ENCODE measurements at regions not wholly inside any gene's neighbourhood (a gene's known extent, or its start where the extent isn't known, plus 50 kb on each side); places are given as distances from the start of the nearest gene placed in this dataset.
"Not testable (repeated sequence)": the region's sequence is repeated elsewhere in the genome, so short reads cannot be mapped to it uniquely, and the experiment has no call there.

DNA sequence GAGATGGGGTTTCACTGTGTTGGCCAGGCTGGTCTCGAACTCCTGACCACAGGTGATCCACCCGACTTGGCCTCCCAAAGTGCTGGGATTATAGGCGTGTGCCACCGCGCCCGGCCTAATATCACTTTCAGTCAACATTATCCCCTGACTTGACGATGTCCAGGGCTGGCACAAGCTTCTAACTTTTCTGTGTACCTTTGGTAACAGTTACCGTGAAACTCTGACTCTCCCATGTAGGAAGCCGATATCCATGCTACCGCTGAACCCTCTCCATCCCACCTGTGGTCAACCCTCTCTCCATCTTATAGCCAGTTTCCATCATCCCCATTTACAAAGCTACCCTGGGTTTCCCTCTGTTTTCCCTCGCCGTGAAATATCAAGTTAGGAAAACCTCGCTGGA is 77.5 kb downstream of the CRLF2 start:
- ATAC-seq (no peak), FAIRE-seq (no peak), DNase-seq (ENCODE audit: low read depth in 1 of 2, low spot score in 1 of 2) (no peak)
- H3K4me2 ChIP-seq = no peak overlapping the region
- WGBS (ENCODE audit: missing lambda C conversion rate) = 65% methylated on average over 13 of the region's 13 CpGs
- H3K27ac ChIP-seq = no peak overlapping the region
- no peaks in the 10 kb centered on the region for H3K4me1 ChIP-seq
- no peak for TF ChIP-seq ZC3H11A (IDR thresholded peaks at IDR 0.05)
- no peak for TF ChIP-seq MAZ (IDR thresholded peaks at IDR 0.05; ENCODE audit: borderline replicate concordance, low read depth, low read length)
- no peak for TF ChIP-seq POLR2AphosphoS2 (conservative IDR thresholded peaks at IDR 0.05; ENCODE audit: low read length)
- no peak overlapping the region for H3K4me3 ChIP-seq
- CTCF ChIA-PET = no interaction called here
- POLR2A ChIA-PET = no interaction called here
- no peaks in the 10 kb centered on the region for H3K9me3 ChIP-seq

DNA sequence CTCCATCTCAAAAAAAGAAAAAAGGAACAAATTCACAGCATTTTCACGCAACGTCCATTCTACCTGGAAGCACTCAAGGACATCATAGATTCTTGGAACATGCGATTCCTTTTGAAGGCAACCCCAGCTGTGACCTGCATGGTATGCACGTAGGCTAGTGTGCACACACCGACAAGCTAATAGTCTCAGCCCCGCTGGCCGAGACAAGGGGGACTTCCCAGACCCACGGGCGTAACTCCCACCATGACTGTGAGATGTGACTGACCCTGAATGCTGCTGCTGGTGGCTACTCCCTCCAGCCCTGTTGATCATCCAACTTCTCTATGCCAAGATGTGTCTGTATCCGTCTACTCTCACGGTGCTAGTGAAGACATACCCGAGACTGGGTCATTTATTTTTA is 78.3 kb downstream of the CRLF2 start:
- FAIRE-seq (no peak), ATAC-seq (no peak), DNase-seq (ENCODE audit: low read depth in 1 of 2, low spot score in 1 of 2) (no peak)
- 78% methylated on average over 12 of the region's 12 CpGs for WGBS (ENCODE audit: missing lambda C conversion rate)
- ChIA-PET CTCF (no interaction called here), POLR2A (no interaction called here)
- no peak for TF ChIP-seq NPAS2 (CRISPR knock-in tag; IDR thresholded peaks at IDR 0.05; ENCODE audit: borderline replicate concordance)
- TF ChIP-seq JUNB (IDR thresholded peaks at IDR 0.05) = no peak
- TF ChIP-seq RARB (CRISPR knock-in tag; IDR thresholded peaks at IDR 0.05) = no peak
- no peaks in the 10 kb centered on the region for H3K4me1 ChIP-seq
- H3K4me2 ChIP-seq = no peak overlapping the region
- no peak overlapping the region for H3K4me3 ChIP-seq
- no peak overlapping the region for H3K27ac ChIP-seq
- no peaks in the 10 kb centered on the region for H3K9me3 ChIP-seq

DNA sequence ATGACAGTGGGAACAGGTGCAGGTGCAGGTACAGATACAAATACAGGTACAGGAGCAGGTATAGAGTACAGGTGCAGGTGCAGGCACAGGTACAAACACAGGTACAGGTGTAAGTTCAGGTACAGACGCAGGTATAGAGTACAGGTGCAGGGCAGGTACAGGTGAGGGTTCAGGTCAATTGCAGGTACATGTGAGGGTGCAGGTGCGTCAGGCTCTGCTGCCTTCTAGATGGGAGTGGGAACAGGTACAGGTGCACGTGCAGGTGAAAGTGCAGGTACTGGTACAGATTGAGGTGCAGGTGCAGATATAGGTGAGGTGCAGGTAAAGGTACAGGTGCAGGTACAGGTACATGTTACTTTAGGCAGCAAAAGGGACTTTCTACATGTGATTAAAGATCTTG is 85.7 kb downstream of the CRLF2 start:
- no peak for FAIRE-seq
- 0% methylated on average over 3 of the region's 3 CpGs for WGBS (ENCODE audit: missing lambda C conversion rate)
- Histone ChIP-seq H3K4me2 (no peak overlapping the region), H3K4me3 (no peak overlapping the region), H3K4me1 (no peaks in the 10 kb centered on the region), H3K27ac (no peak overlapping the region), H3K9me3 (no peaks in the 10 kb centered on the region)
- ATAC-seq = no peak
- TF ChIP-seq, protein P1, sequence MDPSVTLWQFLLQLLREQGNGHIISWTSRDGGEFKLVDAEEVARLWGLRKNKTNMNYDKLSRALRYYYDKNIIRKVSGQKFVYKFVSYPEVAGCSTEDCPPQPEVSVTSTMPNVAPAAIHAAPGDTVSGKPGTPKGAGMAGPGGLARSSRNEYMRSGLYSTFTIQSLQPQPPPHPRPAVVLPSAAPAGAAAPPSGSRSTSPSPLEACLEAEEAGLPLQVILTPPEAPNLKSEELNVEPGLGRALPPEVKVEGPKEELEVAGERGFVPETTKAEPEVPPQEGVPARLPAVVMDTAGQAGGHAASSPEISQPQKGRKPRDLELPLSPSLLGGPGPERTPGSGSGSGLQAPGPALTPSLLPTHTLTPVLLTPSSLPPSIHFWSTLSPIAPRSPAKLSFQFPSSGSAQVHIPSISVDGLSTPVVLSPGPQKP (IDR thresholded peaks at IDR 0.05; ENCODE audit: low read depth, low read length) = no peak
- no peak for TF ChIP-seq MAFK (IDR thresholded peaks at IDR 0.05; ENCODE audit: partially characterized antibody)
- TF ChIP-seq HOXB13 (CRISPR knock-in tag; IDR thresholded peaks at IDR 0.05; ENCODE audit: low read depth) = no peak
- no peak for TF ChIP-seq NFE2L2 (conservative IDR thresholded peaks at IDR 0.05; ENCODE audit: low read length)
- TF ChIP-seq, protein P2, sequence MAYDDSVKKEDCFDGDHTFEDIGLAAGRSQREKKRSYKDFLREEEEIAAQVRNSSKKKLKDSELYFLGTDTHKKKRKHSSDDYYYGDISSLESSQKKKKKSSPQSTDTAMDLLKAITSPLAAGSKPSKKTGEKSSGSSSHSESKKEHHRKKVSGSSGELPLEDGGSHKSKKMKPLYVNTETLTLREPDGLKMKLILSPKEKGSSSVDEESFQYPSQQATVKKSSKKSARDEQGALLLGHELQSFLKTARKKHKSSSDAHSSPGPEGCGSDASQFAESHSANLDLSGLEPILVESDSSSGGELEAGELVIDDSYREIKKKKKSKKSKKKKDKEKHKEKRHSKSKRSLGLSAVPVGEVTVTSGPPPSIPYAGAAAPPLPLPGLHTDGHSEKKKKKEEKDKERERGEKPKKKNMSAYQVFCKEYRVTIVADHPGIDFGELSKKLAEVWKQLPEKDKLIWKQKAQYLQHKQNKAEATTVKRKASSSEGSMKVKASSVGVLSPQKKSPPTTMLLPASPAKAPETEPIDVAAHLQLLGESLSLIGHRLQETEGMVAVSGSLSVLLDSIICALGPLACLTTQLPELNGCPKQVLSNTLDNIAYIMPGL (CRISPR knock-in tag; IDR thresholded peaks at IDR 0.05; ENCODE audit: borderline replicate concordance) = no peak
- no peak for TF ChIP-seq POLR2AphosphoS2 (conservative IDR thresholded peaks at IDR 0.05; ENCODE audit: low read length)
- no peak for TF ChIP-seq JUN (IDR thresholded peaks at IDR 0.05)
- no peak for TF ChIP-seq CBX2 (IDR thresholded peaks at IDR 0.05; ENCODE audit: borderline replicate concordance, low read depth)
- DNase-seq (ENCODE audit: low read depth in 1 of 2, low spot score in 1 of 2) = no peak
- CTCF ChIA-PET = no interaction called here
- POLR2A ChIA-PET = no interaction called here

DNA sequence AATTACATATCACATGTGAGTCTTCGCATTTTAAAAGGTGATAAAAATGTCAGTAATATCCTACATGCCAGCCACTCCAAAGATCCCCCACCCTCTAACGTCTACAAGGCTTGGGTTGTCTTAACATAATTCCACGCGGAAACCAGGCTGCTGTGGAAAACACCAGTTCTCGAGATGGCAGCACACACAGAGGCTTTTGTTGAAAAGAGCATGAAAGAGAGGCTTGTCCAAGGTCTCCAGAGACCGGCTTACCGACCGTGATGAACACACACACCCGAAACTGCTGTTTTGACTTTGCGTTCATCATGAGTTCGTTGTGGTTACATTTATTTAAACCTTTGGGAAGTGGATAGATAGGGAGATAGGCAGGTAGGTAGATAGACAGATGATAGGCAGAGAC is 87.9 kb downstream of the CRLF2 start:
- 48% methylated on average over 11 of the region's 11 CpGs for WGBS (ENCODE audit: missing lambda C conversion rate)
- no peak overlapping the region for H3K27ac ChIP-seq
- H3K4me3 ChIP-seq = no peak overlapping the region
- no peak for DNase-seq (ENCODE audit: low read depth in 1 of 2, low spot score in 1 of 2)
- H3K4me1 ChIP-seq = no peaks in the 10 kb centered on the region
- no peak for FAIRE-seq
- ATAC-seq = no peak
- H3K4me2 ChIP-seq = no peak overlapping the region
- TF ChIP-seq RFX5 (IDR thresholded peaks at IDR 0.05) = no peak
- TF ChIP-seq, protein P3, sequence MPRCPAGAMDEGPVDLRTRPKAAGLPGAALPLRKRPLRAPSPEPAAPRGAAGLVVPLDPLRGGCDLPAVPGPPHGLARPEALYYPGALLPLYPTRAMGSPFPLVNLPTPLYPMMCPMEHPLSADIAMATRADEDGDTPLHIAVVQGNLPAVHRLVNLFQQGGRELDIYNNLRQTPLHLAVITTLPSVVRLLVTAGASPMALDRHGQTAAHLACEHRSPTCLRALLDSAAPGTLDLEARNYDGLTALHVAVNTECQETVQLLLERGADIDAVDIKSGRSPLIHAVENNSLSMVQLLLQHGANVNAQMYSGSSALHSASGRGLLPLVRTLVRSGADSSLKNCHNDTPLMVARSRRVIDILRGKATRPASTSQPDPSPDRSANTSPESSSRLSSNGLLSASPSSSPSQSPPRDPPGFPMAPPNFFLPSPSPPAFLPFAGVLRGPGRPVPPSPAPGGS (IDR thresholded peaks at IDR 0.05) = no peak
- no peaks in the 10 kb centered on the region for H3K9me3 ChIP-seq
- ChIA-PET CTCF (no interaction called here), POLR2A (no interaction called here)

DNA sequence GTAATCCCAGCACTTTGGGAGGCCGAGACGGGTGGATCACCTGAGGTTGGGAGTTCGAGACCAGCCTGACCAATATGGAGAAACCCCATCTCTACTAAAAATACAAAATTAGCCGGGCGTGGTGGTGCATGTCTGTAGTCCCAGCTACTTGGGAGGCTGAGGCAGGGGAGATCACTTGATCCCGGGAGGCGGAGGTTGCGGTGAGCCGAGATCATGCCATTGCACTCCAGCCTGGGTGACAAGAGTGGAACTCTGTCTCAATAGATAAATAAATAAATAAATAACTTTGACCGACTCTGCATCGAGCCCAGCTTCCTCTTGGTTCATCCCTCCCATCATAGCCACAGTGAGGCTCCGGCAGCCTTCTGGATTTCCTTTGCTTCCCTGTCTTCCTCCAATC is 89.6 kb downstream of the CRLF2 start:
- CTCF ChIA-PET; ATAC-seq; H3K27ac ChIP-seq; POLR2A ChIA-PET; H3K4me2 ChIP-seq; H3K4me3 ChIP-seq; DNase-seq (ENCODE audit: low read depth in 1 of 2, low spot score in 1 of 2); FAIRE-seq; H3K4me1 ChIP-seq; H3K9me3 ChIP-seq: not testable (repeated sequence)
- WGBS (ENCODE audit: missing lambda C conversion rate) = 54% methylated on average over 12 of the region's 12 CpGs
